ENCODE measurements at regions not wholly inside any gene's neighbourhood (a gene's known extent, or its start where the extent isn't known, plus 50 kb on each side); places are given as distances from the start of the nearest gene placed in this dataset.

DNA sequence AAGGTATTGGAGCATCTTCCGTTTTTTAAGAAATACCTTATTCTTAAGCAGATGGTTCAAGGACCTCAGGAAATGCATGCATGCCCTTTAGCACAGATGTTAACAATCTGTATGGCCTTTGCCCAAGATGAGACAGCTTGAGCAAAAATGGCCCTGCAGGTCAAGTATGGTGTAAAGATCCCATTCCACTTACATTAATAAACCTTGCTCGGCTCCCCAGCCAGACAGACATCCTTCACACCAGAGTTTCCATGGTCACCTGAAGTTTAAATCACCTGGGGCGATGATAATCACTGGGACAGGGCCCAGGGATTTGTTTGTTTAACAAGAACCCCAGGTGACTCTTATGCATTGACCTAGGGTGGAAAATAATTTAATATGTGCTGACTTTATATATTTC lies 287.0 kb upstream of the NOCT start:
- no peak overlapping the region for H3K27ac Mint-ChIP-seq
- H3K4me3 Mint-ChIP-seq: no peak overlapping the region

DNA sequence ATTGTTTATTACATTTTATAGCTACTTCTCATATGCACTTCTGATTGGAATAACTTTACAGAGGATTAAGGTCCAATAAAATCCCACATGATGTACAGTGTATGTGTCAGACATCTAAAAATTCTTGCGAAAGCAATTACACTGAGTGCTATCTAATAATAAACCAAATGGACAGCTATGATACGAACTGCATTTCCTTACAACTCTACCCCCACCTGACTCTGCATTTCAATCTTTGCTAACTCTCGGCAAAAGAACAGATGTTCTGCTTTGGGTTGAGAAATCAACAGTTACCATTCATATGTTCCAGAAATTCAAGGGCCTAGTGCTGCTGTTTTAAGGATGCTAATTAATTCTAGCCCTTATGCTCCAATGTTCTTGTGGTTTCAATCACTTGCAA lies 287.9 kb upstream of the NOCT start:
- H3K4me3 Mint-ChIP-seq: no peak overlapping the region
- H3K27me3 Mint-ChIP-seq: peaks cover 10% of the 10 kb centered on the region
- H3K27ac Mint-ChIP-seq: no peak overlapping the region
- H3K36me3 Mint-ChIP-seq: no peaks in the 10 kb centered on the region
- no peak for DNase-seq (ENCODE audit: extremely low spot score, unreplicated experiment)
- H3K4me1 Mint-ChIP-seq (ENCODE audit: unreplicated experiment): peaks cover 5% of the 10 kb centered on the region
- TF ChIP-seq, protein P1, sequence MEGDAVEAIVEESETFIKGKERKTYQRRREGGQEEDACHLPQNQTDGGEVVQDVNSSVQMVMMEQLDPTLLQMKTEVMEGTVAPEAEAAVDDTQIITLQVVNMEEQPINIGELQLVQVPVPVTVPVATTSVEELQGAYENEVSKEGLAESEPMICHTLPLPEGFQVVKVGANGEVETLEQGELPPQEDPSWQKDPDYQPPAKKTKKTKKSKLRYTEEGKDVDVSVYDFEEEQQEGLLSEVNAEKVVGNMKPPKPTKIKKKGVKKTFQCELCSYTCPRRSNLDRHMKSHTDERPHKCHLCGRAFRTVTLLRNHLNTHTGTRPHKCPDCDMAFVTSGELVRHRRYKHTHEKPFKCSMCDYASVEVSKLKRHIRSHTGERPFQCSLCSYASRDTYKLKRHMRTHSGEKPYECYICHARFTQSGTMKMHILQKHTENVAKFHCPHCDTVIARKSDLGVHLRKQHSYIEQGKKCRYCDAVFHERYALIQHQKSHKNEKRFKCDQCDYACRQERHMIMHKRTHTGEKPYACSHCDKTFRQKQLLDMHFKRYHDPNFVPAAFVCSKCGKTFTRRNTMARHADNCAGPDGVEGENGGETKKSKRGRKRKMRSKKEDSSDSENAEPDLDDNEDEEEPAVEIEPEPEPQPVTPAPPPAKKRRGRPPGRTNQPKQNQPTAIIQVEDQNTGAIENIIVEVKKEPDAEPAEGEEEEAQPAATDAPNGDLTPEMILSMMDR (conservative IDR thresholded peaks at IDR 0.05): no peak
- no peaks in the 10 kb centered on the region for H3K9me3 Mint-ChIP-seq

More for the DNA sequence above, 287.0 kb upstream of the NOCT start:
- H3K4me1 Mint-ChIP-seq (ENCODE audit: unreplicated experiment): peaks cover 5% of the 10 kb centered on the region
- TF ChIP-seq, protein P1 (conservative IDR thresholded peaks at IDR 0.05): no peak
- DNase-seq (ENCODE audit: extremely low spot score, unreplicated experiment): no peak
- H3K27me3 Mint-ChIP-seq: peaks cover 9% of the 10 kb centered on the region
- no peaks in the 10 kb centered on the region for H3K36me3 Mint-ChIP-seq
- H3K9me3 Mint-ChIP-seq: peaks cover 4% of the 10 kb centered on the region

DNA sequence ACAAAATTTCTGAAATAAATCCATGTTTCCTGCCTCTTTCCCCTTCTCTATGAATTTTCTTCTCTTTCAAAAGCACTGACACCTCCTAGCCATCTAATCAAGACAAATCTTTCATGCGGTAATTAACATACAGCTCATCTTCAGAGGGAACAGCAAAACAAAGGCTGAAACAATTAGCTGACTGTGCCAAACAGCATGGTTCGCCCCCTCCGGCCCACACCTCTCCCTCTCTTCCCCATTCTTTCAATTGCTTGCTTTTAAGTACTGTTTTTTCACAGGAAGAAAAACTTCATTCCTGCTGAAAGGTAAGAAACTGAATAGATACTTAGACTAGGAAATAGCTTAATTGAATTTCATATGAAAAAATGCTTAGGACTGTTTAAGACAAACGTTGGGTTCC lies 291.1 kb upstream of the NOCT start:
- TF ChIP-seq, protein P1 (conservative IDR thresholded peaks at IDR 0.05): no peak
- Mint-ChIP-seq H3K27ac (no peak overlapping the region), H3K4me1 (ENCODE audit: unreplicated experiment) (peaks cover 5% of the 10 kb centered on the region), H3K27me3 (peaks cover 10% of the 10 kb centered on the region), H3K36me3 (no peaks in the 10 kb centered on the region), H3K4me3 (no peak overlapping the region), H3K9me3 (no peaks in the 10 kb centered on the region)
- no peak for DNase-seq (ENCODE audit: extremely low spot score, unreplicated experiment)

DNA sequence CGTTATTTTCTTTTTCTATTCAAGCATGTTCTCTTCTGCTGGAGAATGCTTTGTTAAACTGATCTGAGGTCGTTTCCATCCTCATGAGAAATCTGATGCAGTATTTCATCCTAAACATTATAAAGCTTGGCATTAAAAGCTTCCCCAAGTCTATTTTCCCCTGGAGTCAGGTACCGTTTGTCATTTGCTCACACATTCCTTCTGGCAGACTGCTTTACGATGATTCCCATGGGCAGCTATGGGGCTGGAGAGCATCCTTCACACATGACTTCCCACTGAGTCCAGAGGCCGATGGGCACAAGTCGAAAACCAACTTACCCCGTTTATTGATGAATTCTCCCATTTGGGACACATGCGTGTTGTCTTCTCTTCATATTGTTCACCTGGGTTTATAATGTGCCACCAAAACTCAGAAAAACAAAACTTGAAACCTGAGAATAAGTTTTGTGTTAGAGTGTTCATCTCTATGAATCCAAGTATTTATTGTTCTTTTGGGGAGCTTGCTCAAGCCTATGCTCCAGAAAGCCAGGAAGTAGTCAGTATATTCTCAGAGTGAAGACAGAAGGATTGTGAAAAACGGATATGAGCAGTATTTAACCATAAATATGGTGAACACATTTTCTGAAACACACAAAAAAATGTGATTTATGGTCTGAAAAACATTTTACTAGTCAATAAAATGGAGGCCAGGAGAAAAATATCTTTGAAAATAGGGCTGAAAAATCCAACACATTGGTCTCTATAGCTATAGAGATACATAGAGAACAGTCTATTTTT lies 298.8 kb upstream of the NOCT start:
- no peak for DNase-seq (ENCODE audit: extremely low spot score, unreplicated experiment)
- TF ChIP-seq, protein P1 (conservative IDR thresholded peaks at IDR 0.05): no peak
- H3K9me3 Mint-ChIP-seq: no peaks in the 10 kb centered on the region
- peaks cover 3% of the 10 kb centered on the region for H3K27me3 Mint-ChIP-seq
- no peaks in the 10 kb centered on the region for H3K4me1 Mint-ChIP-seq (ENCODE audit: unreplicated experiment)
- H3K36me3 Mint-ChIP-seq: no peaks in the 10 kb centered on the region
- H3K27ac Mint-ChIP-seq: no peak overlapping the region
- no peak overlapping the region for H3K4me3 Mint-ChIP-seq

DNA sequence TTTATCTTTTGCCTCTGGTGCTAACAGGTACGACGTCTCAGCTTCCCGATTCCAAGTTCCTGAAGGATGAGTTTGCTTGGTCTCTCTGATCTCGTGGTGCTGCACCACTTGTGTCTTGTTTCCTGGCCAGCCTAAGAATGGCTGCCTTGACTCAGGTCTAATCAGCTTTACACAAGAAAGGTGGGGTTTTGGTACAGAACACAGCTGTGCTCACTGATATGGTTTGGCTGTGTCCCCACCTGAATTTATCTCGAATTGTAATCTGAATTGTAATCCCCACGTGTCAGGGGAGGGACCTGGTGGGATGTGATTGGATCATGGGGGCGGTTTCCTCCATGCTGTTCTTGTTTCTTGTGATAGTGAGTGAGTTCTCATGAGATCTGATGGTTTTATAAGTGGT lies 305.3 kb upstream of the NOCT start:
- no peak for DNase-seq (ENCODE audit: extremely low spot score, unreplicated experiment)
- TF ChIP-seq, protein P1 (conservative IDR thresholded peaks at IDR 0.05): no peak
- Mint-ChIP-seq H3K4me3 (no peak overlapping the region), H3K27ac (no peak overlapping the region), H3K36me3 (no peaks in the 10 kb centered on the region), H3K27me3 (peaks cover 20% of the 10 kb centered on the region), H3K4me1 (ENCODE audit: unreplicated experiment) (peaks cover 9% of the 10 kb centered on the region), H3K9me3 (peaks cover 6% of the 10 kb centered on the region)

All from type B pancreatic cell (in vitro differentiated cells).